ENCODE measurements at regions not wholly inside any gene's neighbourhood (a gene's known extent, or its start where the extent isn't known, plus 50 kb on each side); places are given as distances from the start of the nearest gene placed in this dataset.

DNA sequence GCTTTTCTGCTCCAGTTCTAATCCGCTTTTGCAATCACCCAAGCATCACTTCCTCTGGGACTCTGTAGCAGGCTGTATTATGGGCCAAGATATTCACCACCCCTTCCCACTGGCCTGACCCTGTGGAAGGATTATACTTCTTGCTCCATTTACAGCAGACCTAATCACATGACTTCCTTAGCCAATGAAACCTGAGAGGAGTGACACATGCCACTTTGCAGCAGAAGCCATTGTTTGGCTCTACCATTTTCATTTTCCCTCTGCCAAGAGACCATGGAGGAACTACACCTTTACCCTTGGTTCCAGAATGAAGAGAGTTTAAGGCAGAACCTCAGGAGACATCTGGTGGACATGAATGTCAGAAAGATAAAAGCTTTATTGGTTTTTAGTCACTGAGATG lies 134.9 kb upstream of the HSD17B12 start:
- H3K4me3 ChIP-seq (ENCODE audit: control insufficient read depth, low read depth, low read length), result no peak overlapping the region
- TF ChIP-seq, protein P1, sequence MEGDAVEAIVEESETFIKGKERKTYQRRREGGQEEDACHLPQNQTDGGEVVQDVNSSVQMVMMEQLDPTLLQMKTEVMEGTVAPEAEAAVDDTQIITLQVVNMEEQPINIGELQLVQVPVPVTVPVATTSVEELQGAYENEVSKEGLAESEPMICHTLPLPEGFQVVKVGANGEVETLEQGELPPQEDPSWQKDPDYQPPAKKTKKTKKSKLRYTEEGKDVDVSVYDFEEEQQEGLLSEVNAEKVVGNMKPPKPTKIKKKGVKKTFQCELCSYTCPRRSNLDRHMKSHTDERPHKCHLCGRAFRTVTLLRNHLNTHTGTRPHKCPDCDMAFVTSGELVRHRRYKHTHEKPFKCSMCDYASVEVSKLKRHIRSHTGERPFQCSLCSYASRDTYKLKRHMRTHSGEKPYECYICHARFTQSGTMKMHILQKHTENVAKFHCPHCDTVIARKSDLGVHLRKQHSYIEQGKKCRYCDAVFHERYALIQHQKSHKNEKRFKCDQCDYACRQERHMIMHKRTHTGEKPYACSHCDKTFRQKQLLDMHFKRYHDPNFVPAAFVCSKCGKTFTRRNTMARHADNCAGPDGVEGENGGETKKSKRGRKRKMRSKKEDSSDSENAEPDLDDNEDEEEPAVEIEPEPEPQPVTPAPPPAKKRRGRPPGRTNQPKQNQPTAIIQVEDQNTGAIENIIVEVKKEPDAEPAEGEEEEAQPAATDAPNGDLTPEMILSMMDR (IDR thresholded peaks at IDR 0.05; ENCODE audit: control insufficient read depth, insufficient read depth, low read depth, low read length, missing control alignments), result no peak
- no peak for DNase-seq (ENCODE audit: low read depth)

DNA sequence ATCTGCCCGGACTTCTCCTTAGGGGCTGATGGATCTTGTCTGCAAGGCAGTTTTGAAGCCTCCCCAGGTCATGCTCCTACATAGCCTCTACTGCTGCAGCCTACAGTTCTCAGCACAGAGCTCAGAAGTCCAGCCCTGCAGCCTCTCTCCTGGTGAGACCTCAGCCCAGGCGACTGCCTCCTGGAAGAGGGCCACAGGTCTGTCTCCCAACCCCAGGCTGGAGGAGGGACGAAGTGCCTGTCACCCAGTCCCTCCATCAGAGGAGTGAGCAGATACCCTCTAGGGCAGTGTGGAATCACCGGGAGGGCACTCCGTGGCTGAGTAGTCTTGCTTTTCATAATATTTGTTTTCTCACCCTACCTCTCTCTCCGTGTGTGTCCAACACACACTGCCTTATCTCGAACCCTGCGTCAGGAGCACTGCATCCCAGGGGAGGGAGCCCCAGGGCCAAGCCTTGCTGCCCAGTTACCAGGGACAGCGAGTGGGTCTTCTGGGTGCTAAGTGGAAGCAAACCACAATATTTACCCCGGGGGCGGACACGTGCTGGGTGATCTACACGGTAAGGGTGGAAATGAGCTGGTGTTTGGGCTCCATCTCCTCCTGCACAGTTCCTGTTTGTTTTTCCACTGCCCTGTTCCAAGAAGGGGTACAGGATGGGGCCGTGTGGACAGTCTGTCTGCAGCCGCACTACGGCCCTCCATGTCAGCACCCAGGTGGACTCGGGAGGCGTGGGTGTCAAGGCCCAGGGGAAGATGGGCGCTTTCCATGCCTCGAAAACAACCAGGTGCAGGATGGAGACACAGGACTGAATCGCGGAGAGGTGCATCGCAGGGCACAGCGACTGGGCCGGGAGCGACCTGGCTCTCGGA lies 133.7 kb upstream of the HSD17B12 start:
- TF ChIP-seq, protein P1 (IDR thresholded peaks at IDR 0.05; ENCODE audit: control insufficient read depth, insufficient read depth, low read depth, low read length, missing control alignments), result no peak
- no peak for DNase-seq (ENCODE audit: low read depth)
- no peak overlapping the region for H3K4me3 ChIP-seq (ENCODE audit: control insufficient read depth, low read depth, low read length)

DNA sequence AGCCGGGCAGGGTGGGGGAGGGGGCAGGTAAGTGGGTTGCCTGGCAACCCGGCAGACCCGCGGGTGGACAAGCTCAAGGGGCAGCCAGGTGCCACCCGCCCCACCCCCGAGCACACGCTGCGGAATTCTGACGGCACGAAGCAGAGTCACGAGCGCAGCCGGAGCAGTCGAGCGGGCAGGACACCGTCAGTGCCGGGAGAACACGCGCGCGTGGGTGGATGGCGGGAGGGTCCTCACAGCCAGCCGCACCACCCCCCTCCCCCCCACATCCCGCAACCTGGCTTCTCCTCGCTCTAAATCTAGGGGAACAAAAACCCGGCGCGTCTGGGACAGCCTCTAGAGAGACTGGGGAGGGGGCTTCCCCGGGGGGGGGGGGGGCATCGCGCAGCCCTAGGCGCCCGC lies 133.1 kb upstream of the HSD17B12 start:
- TF ChIP-seq, protein P1 (IDR thresholded peaks at IDR 0.05; ENCODE audit: control insufficient read depth, insufficient read depth, low read depth, low read length, missing control alignments), result no peak
- no peak for DNase-seq (ENCODE audit: low read depth)
- no peak overlapping the region for H3K4me3 ChIP-seq (ENCODE audit: control insufficient read depth, low read depth, low read length)

DNA sequence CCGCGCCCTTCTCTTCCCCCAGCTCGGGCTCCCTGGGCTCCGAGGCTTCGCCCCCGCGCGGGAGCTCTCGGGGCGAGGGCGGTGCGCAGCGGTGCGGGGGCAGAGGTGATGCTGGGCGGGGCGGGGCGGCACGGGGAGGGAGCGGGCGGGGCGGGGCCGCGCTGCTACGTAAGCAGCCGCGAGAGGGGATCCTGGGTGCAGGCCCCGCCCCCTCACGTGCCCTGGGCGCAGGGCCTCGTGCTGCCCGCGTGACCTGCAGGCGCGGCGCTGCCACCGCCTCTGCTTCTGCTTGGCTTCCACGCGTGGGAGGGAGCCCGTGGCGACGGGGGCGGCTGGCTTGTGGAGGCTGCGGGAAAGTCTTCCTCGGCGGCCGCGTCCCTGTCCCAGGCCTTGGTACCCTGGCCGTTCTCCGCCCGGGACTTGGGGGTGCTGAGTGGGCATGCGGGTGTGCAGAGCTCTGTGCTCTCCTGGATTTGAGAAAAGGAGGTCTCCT lies 132.6 kb upstream of the HSD17B12 start:
- no peak overlapping the region for H3K4me3 ChIP-seq (ENCODE audit: control insufficient read depth, low read depth, low read length)
- TF ChIP-seq, protein P1 (IDR thresholded peaks at IDR 0.05; ENCODE audit: control insufficient read depth, insufficient read depth, low read depth, low read length, missing control alignments), result no peak
- DNase-seq (ENCODE audit: low read depth), result no peak

DNA sequence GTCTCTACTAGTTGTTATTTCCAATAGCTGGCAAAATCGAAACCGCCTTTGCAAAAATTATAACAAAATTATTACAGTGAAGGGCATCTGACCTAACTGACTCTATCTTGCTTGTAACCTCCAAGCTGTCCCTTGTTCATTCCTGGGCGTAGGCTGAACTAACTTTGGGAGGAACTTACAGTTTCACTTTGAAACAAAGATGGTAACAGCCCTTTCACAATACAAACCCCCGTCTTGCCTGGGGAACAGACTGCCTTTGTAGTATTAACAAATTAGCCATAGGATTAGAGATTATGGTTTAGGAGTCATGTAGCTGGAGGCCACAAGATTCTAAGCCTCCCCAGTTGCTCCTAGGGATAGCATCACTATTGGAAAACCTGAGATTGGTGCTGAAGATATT lies 131.6 kb upstream of the HSD17B12 start:
- TF ChIP-seq, protein P1 (IDR thresholded peaks at IDR 0.05; ENCODE audit: control insufficient read depth, insufficient read depth, low read depth, low read length, missing control alignments), result no peak
- DNase-seq (ENCODE audit: low read depth), result no peak
- no peak overlapping the region for H3K4me3 ChIP-seq (ENCODE audit: control insufficient read depth, low read depth, low read length)

DNA sequence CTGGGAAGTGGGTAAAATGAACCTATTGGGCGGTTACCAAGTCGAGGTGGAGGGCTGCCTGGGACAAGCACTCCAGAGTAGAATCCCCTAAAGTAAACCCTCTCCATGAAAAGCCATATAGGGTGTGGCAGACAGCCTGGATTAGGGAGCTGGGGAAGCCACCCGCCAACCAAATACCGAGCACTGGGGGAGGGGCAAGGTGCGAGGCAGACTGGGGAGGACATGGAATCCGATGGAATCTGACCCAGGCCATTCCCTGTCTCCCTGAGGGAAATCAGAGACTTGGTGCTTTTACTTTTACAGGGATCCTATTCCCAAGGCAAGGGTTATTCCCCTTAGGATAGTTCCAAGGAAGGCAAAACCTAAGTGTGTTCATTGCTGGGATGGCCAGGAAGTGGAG lies 130.9 kb upstream of the HSD17B12 start:
- H3K4me3 ChIP-seq (ENCODE audit: control insufficient read depth, low read depth, low read length), result no peak overlapping the region
- TF ChIP-seq, protein P1 (IDR thresholded peaks at IDR 0.05; ENCODE audit: control insufficient read depth, insufficient read depth, low read depth, low read length, missing control alignments), result no peak
- DNase-seq (ENCODE audit: low read depth), result no peak

Measured in AG09309 (cell line).